AG04450 (cell line): ENCODE measurements at regions not wholly inside any gene's neighbourhood (a gene's known extent, or its start where the extent isn't known, plus 50 kb on each side); places are given as distances from the start of the nearest gene placed in this dataset.
"Not testable (repeated sequence)": the region's sequence is repeated elsewhere in the genome, so short reads cannot be mapped to it uniquely, and the experiment has no call there.

Experiments
- CTCF ChIA-PET: fragments of 300-600, 350-600 bp; formaldehyde crosslinking; extraction: SDS; loops from one replicate; lab custom pipeline; 2022; ENCODE audit warnings: antibody characterized with exemption, inconsistent platforms; lab: Charles Lee
- POLR2A ChIA-PET: fragments of 350-600 bp; formaldehyde crosslinking; extraction: SDS; loops from one replicate; lab custom pipeline; 2021; ENCODE audit warnings: antibody characterized with exemption, inconsistent platforms; lab: Yijun Ruan, JAX
- DNase-seq: peaks from one replicate; pipeline ENCODE4 v3.0.0-alpha.2; 2011; ENCODE audit warnings: low read depth, low spot score
- H3K27ac ChIP-seq: one replicate; pipeline ENCODE4 v1.5.1; 2012; ENCODE audit warnings: low read depth, low read length, control low read depth
- H3K27me3 ChIP-seq: one replicate; pipeline ENCODE4 v1.6.0; 2012; ENCODE audit warnings: low read length; ENCODE audit not compliant: control insufficient read depth, insufficient read depth
- H3K4me3 ChIP-seq: 2 replicates; pipeline ENCODE4 v1.5.1; 2011; ENCODE audit warnings: mild to moderate bottlenecking, low read depth, low read length, control low read depth
- H3K9me3 ChIP-seq: 2 replicates; pipeline ENCODE4 v1.5.1; 2012; ENCODE audit warnings: low read length; ENCODE audit not compliant: control insufficient read depth, insufficient read depth
- CTCF ChIP-seq: IDR thresholded peaks from 2 replicates; pipeline ENCODE4 v1.5.1; 2011; ENCODE audit warnings: low read depth, low read length, control low read depth, inconsistent platforms

DNA sequence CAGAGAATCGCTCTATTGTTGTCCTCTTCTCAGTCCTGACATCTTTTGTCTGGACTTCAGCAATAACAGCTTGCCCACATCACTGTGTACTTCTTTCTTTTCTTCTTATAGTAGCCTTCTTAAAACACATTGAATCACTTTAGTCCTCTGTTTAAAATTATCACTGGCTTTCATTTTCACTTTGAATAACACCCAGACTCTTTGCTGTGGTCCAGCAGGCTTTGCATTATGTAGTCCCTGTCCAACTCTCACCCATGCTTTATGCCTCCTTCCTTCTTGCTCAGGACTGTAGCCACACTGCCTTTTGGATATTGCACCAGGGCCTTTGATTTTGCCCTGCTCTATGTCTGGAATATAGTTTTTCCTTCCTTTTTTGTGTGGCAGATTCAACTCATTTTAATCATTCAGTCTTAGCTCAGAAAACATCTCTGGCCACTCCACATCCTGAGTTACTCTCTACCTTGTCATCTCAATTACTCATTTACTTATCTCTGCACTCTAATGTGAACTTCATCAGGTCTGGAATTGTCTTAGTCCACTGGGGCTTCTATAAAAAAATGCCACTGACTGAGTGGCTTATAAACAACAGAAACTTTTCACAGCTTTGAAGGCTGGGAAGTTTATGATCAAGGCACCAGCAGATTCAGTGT, 168.2 kb downstream of the C4orf33 start:
- ChIA-PET POLR2A (no interaction called here), CTCF (no interaction called here)
- no peaks in the 10 kb centered on the region for H3K9me3 ChIP-seq

DNA sequence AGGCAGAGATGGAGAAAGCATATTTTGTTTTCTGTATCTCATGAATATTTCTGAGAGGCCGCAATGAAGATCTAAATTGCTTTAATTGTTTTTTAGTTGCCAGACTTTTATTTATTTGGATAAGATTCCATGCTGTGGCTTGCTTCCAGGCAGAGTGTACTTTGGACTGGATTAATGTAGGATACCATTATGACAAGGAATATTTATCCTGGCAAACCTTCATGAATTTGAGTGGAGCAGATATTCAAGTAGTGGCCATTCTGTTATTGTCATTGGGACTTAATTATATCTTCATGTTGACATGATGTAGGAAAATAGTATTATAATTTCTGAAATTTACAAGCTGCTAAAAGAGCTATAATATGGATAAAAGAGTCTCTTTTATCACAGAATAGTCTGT, 182.9 kb downstream of the C4orf33 start:
- no peak overlapping the region for H3K27ac ChIP-seq
- ChIA-PET POLR2A (no interaction called here), CTCF (no interaction called here)
- no peak for DNase-seq
- no peaks in the 10 kb centered on the region for H3K27me3 ChIP-seq
- TF ChIP-seq CTCF = no peak
- no peaks in the 10 kb centered on the region for H3K9me3 ChIP-seq
- no peak overlapping the region for H3K4me3 ChIP-seq

More for the DNA sequence above, 168.2 kb downstream of the C4orf33 start:
- Histone ChIP-seq H3K27ac (no peak overlapping the region), H3K4me3 (no peak overlapping the region), H3K27me3 (no peaks in the 10 kb centered on the region)
- no peak for DNase-seq
- TF ChIP-seq CTCF = no peak

- TF ChIP-seq CTCF = no peak
- H3K4me3 ChIP-seq = no peak overlapping the region
- CTCF ChIA-PET = interaction anchor here (0.6 kb wide), 1 partner anchor 1548 kb away, joined by 5 read pairs; no protein-coding TSS in a partner anchor
- H3K9me3 ChIP-seq = no peaks in the 10 kb centered on the region
- H3K27me3 ChIP-seq = no peaks in the 10 kb centered on the region
- no peak overlapping the region for H3K27ac ChIP-seq
- DNase-seq = no peak
- POLR2A ChIA-PET = no interaction called here
Observed at GRCh38 chr4:129282293-129282692, 186.3 kb downstream of the C4orf33 start.

DNA sequence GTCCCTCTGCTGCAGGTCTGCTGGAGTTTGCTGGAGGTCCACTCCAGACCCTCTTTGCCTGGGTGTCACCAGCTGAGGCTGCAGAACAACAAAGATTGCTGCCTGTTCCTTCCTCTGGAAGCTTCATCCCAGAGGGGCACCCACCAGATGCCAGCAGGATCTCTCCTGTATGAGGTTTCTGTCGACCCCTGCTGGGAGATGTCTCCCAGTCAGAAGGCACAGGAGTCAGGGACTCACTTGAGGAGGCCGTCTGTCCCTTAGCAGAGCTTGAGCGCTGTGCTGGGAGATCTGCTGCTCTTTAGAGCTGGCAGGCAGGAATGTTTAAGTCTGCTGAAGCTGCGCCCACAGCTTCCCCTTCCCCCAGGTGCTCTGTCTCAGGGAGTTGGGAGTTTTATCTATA, 196.2 kb downstream of the C4orf33 start:
- H3K27me3 ChIP-seq, DNase-seq, H3K4me3 ChIP-seq, H3K27ac ChIP-seq, H3K9me3 ChIP-seq, POLR2A ChIA-PET: not testable (repeated sequence)
- CTCF ChIA-PET = interaction anchor here (0.5 kb wide), 1 partner anchor 1622 kb away, joined by 4 read pairs; no protein-coding TSS in a partner anchor

- ChIA-PET POLR2A (no interaction called here), CTCF (no interaction called here)
- no peak for DNase-seq
- Histone ChIP-seq H3K27me3 (no peaks in the 10 kb centered on the region), H3K27ac (no peak overlapping the region), H3K4me3 (no peak overlapping the region), H3K9me3 (no peaks in the 10 kb centered on the region)
- TF ChIP-seq CTCF = no peak
Observed at GRCh38 chr4:129314781-129315180, 218.8 kb downstream of the C4orf33 start.
